GM12878 (cell line): ENCODE measurements at regions not wholly inside any gene's neighbourhood (a gene's known extent, or its start where the extent isn't known, plus 50 kb on each side); places are given as distances from the start of the nearest gene placed in this dataset.

Experiments used
- ATAC-seq: fragments of 200-7000 bp; cut with Tn5 transposase; 3 replicates; pipeline ENCODE4 v1.9.1; 2020; ENCODE audit warnings: mild to moderate bottlenecking, moderate library complexity
- BruUV-seq: library from RNA; stranded (reverse); fragments of 400-500 nt; replicated peaks from 2 replicates; lab custom pipeline; 2021; lab: Mats Ljungman, UMichigan
- CTCF ChIA-PET: fragments of 300-600 bp; sonication (Branson Sonifier 250); formaldehyde crosslinking; extraction: SDS; loops from one replicate; lab custom pipeline; 2021; ENCODE audit warnings: inconsistent platforms; lab: Yijun Ruan, JAX
- POLR2A ChIA-PET: fragments of 350-600 bp; formaldehyde crosslinking; extraction: SDS; loops from one replicate; lab custom pipeline; 2021; ENCODE audit warnings: inconsistent platforms; lab: Charles Lee
- RAD21 ChIA-PET: fragments of 300-600 bp; sonication (Branson Sonifier 250); formaldehyde crosslinking; loops from one replicate; lab custom pipeline; 2023; ENCODE audit warnings: antibody characterized with exemption; ENCODE audit not compliant: unreplicated experiment; lab: Charles Lee
- SMC1A ChIA-PET: fragments of 300-600 bp; sonication (Branson Sonifier 250); formaldehyde crosslinking; loops from one replicate; lab custom pipeline; 2023; ENCODE audit not compliant: unreplicated experiment, uncharacterized antibody; lab: Charles Lee
- DNase-seq: peaks from one replicate; pipeline ENCODE4 v3.0.0-alpha.2; 2011; ENCODE audit warnings: low read depth, low spot score
- FAIRE-seq: peaks from 3 replicates; lab custom pipeline; 2011; peaks lifted over from hg19 to GRCh38; lab: Jason Lieb, UNC
- H2AFZ ChIP-seq: 2 replicates; pipeline ENCODE4 v1.6.0; 2011; ENCODE audit warnings: low read depth, low read length, control low read depth; ENCODE audit not compliant: control insufficient read depth
- H3K27ac ChIP-seq: 2 replicates; pipeline ENCODE4 v1.5.1; 2011; ENCODE audit warnings: control low read depth; ENCODE audit not compliant: control insufficient read depth, insufficient read depth
- H3K27me3 ChIP-seq, 2 experiments: replicated peaks in 1 of 2; 2 replicates each; pipeline versions ENCODE4 v1.6.0 to v1.6.1; 2011; ENCODE audit warnings: low read length in 1 of 2; ENCODE audit not compliant: control insufficient read depth in 2 of 2, insufficient read depth in 2 of 2
- H3K36me3 ChIP-seq, 2 experiments: 2 replicates each; pipeline ENCODE4 v1.5.1; 2011; ENCODE audit warnings: low read length in 1 of 2; ENCODE audit not compliant: control insufficient read depth in 2 of 2, insufficient read depth in 2 of 2
- H3K4me1 ChIP-seq: 2 replicates; pipeline ENCODE4 v1.6.1; 2011; ENCODE audit warnings: mild to moderate bottlenecking, low read length, moderate library complexity, mixed read lengths; ENCODE audit not compliant: control insufficient read depth, insufficient read depth
- H3K4me2 ChIP-seq: 2 replicates; pipeline ENCODE4 v1.6.0; 2011; ENCODE audit warnings: control low read depth; ENCODE audit not compliant: control insufficient read depth, insufficient read depth
- H3K4me3 ChIP-seq: fragments of 200-600 bp; sonication (generic); 2 replicates; pipeline ENCODE4 v1.5.1; 2016
- H3K79me2 ChIP-seq: 2 replicates; pipeline ENCODE4 v1.6.0; 2011; ENCODE audit warnings: low read length; ENCODE audit not compliant: control insufficient read depth, insufficient read depth
- H3K9ac ChIP-seq: 2 replicates; pipeline ENCODE4 v1.8.0; 2011; ENCODE audit warnings: low read length, control low read depth, mixed read lengths; ENCODE audit not compliant: control insufficient read depth, insufficient read depth
- H3K9me3 ChIP-seq: replicated peaks from 3 replicates; pipeline ENCODE4 v1.5.1; 2011; ENCODE audit warnings: mild to moderate bottlenecking, low read length; ENCODE audit not compliant: control insufficient read depth, insufficient read depth
- H4K20me1 ChIP-seq: 2 replicates; pipeline ENCODE4 v1.6.0; 2011; ENCODE audit not compliant: control insufficient read depth, insufficient read depth
- CBX5 ChIP-seq: sonication (generic); IDR thresholded peaks from 2 replicates; pipeline ENCODE4 v1.6.1; 2016; ENCODE audit warnings: low read depth, moderate library complexity, mild to moderate bottlenecking, inconsistent platforms
- EZH2 ChIP-seq: IDR thresholded peaks from 2 replicates; pipeline ENCODE4 v1.6.1; 2012; ENCODE audit warnings: low read depth, mild to moderate bottlenecking, control low read depth, inconsistent platforms, low read length, borderline replicate concordance; ENCODE audit not compliant: control insufficient read depth
- FOS ChIP-seq: IDR thresholded peaks from 3 replicates; pipeline ENCODE4 v1.6.1; 2011; ENCODE audit warnings: borderline replicate concordance; ENCODE audit not compliant: insufficient read length; ENCODE audit errors: extremely low read depth
- FOXM1 ChIP-seq: IDR thresholded peaks from 2 replicates; pipeline ENCODE4 v1.6.1; 2012; ENCODE audit warnings: low read depth, mild to moderate bottlenecking, inconsistent platforms, low read length, moderate library complexity
- JUND ChIP-seq: IDR thresholded peaks from 2 replicates; pipeline ENCODE4 v1.6.1; 2012; ENCODE audit warnings: low read depth, mild to moderate bottlenecking, low read length, improper control_type of control experiment, moderate library complexity
- NKRF ChIP-seq: fragments of 450-650 bp; conservative IDR thresholded peaks from 2 replicates; pipeline ENCODE4 v1.6.1; 2017; ENCODE audit warnings: mild to moderate bottlenecking, moderate library complexity
- RAD21 ChIP-seq: IDR thresholded peaks from 2 replicates; pipeline ENCODE4 v1.6.1; 2011; ENCODE audit warnings: mild to moderate bottlenecking, low read depth, low read length, moderate library complexity; ENCODE audit not compliant: insufficient read depth
- SRF ChIP-seq, 2 experiments: IDR thresholded peaks; 2 replicates each; pipeline ENCODE4 v1.6.1; 2011; ENCODE audit warnings: low read depth in 2 of 2, low read length in 2 of 2, mild to moderate bottlenecking in 1 of 2, moderate library complexity in 1 of 2
- WRNIP1 ChIP-seq: IDR thresholded peaks from 2 replicates; pipeline ENCODE4 v1.6.1; 2011; ENCODE audit warnings: low read depth, low read length, improper control_type of control experiment, borderline replicate concordance
- ZNF384 ChIP-seq: IDR thresholded peaks from 2 replicates; pipeline ENCODE4 v1.6.1; 2012; ENCODE audit warnings: low read depth, mild to moderate bottlenecking, low read length, improper control_type of control experiment, borderline replicate concordance
- WGBS: methylation state at CpG from one replicate; pipeline ENCODE4 v1.1.6; 2016; ENCODE audit warnings: low lambda C conversion rate; ENCODE audit not compliant: insufficient replicate concordance, insufficient coverage; ENCODE audit errors: missing lambda C conversion rate; 5-methylcytosine and 5-hydroxymethylcytosine counted together
- in situ Hi-C: fragments of 300-500 bp; cut with MboI; formaldehyde crosslinking; loops from 9 replicates; pipeline ENCODE4 v1.14.3; 2018; ENCODE audit warnings: mixed read lengths
- intact Hi-C: fragments of 100-400 bp; cut with micrococcal nuclease; formaldehyde crosslinking; loops from one replicate; pipeline ENCODE4 v1.14.2; 2022; ENCODE audit not compliant: unreplicated experiment
- TF ChIP-seq, protein P1 (sequence below): IDR thresholded peaks from 2 replicates; pipeline ENCODE4 v1.6.1; 2011; ENCODE audit warnings: low read depth, low read length, improper control_type of control experiment, borderline replicate concordance

- no TSS peak for BruUV-seq
- H3K4me1 ChIP-seq = no peaks in the 10 kb centered on the region
- 47% methylated on average over 5 of the region's 5 CpGs for WGBS
- no peak for FAIRE-seq
- intact Hi-C loops = no loop called here
- H2AFZ ChIP-seq = no peak overlapping the region
- ATAC-seq = no peak
- H3K4me2 ChIP-seq = no peak overlapping the region
- H3K27me3 ChIP-seq = no peaks in the 10 kb centered on the region
- SMC1A ChIA-PET = no interaction called here
- H4K20me1 ChIP-seq = no peaks in the 10 kb centered on the region
- no peak overlapping the region for H3K4me3 ChIP-seq
- no peaks in the 10 kb centered on the region for H3K36me3 ChIP-seq
- no peaks in the 10 kb centered on the region for H3K79me2 ChIP-seq
- CTCF ChIA-PET = no interaction called here
- POLR2A ChIA-PET = no interaction called here
- no peak overlapping the region for H3K27ac ChIP-seq
- TF ChIP-seq JUND (no peak), FOXM1 (no peak), SRF (IDR thresholded peaks at IDR 0.05; ENCODE audit: low read depth in 2 of 2, low read length in 2 of 2) (no peak)
- H3K9me3 ChIP-seq = no peaks in the 10 kb centered on the region; the same call in 2 of the 3 replicates
- in situ Hi-C loops = no loop called here
- RAD21 ChIA-PET = no interaction called here
- H3K9ac ChIP-seq = no peak overlapping the region
- no peak for DNase-seq
These were observed 71.6 kb upstream of the SORBS2 start for GRCh38 chr4:185883591-185883990.

GRCh38 chr4:185885075-185885474, 73.1 kb upstream of the SORBS2 start:
- no peak overlapping the region for H2AFZ ChIP-seq
- CTCF ChIA-PET = interaction anchor here (1.0 kb wide), 1 partner anchor 16 kb away, joined by 3 read pairs; no protein-coding TSS in a partner anchor
- POLR2A ChIA-PET = no interaction called here
- H3K4me2 ChIP-seq = no peak overlapping the region
- no peaks in the 10 kb centered on the region for H3K4me1 ChIP-seq
- WGBS = 65% methylated on average over 6 of the region's 6 CpGs
- H4K20me1 ChIP-seq = no peaks in the 10 kb centered on the region
- no peaks in the 10 kb centered on the region; the same call in 2 of the 3 replicates for H3K9me3 ChIP-seq
- no peak overlapping the region for H3K27ac ChIP-seq
- intact Hi-C loops (no loop called here), in situ Hi-C loops (no loop called here)
- SMC1A ChIA-PET = no interaction called here
- H3K27me3 ChIP-seq = no peaks in the 10 kb centered on the region
- BruUV-seq = no TSS peak
- H3K79me2 ChIP-seq = no peaks in the 10 kb centered on the region
- RAD21 ChIA-PET = no interaction called here
- ATAC-seq (no peak), DNase-seq (no peak), FAIRE-seq (no peak)
- H3K36me3 ChIP-seq = no peaks in the 10 kb centered on the region
- no peak overlapping the region for H3K9ac ChIP-seq
- H3K4me3 ChIP-seq = no peak overlapping the region
- TF ChIP-seq ZNF384 (no peak), EZH2 (no peak), NKRF (no peak), RAD21 (no peak), FOS (no peak), WRNIP1 (no peak), CBX5 (no peak)
- TF ChIP-seq, protein P1, sequence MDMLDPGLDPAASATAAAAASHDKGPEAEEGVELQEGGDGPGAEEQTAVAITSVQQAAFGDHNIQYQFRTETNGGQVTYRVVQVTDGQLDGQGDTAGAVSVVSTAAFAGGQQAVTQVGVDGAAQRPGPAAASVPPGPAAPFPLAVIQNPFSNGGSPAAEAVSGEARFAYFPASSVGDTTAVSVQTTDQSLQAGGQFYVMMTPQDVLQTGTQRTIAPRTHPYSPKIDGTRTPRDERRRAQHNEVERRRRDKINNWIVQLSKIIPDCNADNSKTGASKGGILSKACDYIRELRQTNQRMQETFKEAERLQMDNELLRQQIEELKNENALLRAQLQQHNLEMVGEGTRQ = no peak
